SK-N-SH (cell line): ENCODE measurements at regions not wholly inside any gene's neighbourhood (a gene's known extent, or its start where the extent isn't known, plus 50 kb on each side); places are given as distances from the start of the nearest gene placed in this dataset.

Experiments used
- GABPA ChIP-seq: IDR thresholded peaks from 2 replicates; pipeline ENCODE4 v1.4.0; 2012; ENCODE audit warnings: low read depth, mild to moderate bottlenecking
- MEF2A ChIP-seq: IDR thresholded peaks from 2 replicates; pipeline ENCODE4 v1.4.0; 2012; ENCODE audit warnings: low read depth, borderline replicate concordance

DNA sequence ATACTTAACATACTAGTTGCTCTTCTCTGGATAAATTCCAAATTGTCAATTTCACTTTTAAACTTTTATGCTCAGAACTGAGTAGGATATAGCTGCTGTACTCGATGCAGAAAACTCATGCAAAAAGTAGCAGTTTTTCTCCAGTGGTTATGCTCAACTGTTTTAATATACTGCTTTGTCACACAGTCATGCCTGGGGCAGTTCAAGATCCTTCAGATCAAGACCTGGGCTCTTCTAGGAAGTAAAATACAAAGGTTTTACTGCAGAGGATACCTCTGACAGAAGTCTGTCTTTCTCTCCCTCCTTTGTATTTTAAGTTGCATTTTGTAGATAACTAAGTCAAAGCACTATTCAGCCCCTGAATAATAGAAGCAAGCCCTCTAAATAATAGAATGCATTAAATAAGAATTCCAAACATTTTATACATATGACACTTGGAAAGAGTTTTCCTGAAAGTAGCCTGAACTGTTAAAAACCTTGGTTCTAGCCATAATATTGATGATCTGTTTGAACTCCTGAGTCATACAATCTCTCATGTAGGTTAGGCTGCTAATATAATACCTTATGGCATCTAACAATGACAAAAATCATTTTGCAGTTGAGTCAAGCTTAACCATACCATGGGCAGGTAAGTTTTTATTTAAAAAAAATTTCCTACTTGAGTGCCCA, 183.3 kb upstream of the TRIB2 start:
- TF ChIP-seq GABPA (no peak), MEF2A (no peak)
